NCI-H2029 treated with DMSO at 0.1 percent for 48 hours (cell line): ENCODE measurements at regions not wholly inside any gene's neighbourhood (a gene's known extent, or its start where the extent isn't known, plus 50 kb on each side); places are given as distances from the start of the nearest gene placed in this dataset.

ENCODE experiments used
- DNase-seq: peaks from one replicate; lab custom pipeline; 2025; lab: John Stamatoyannopoulos, UW

- DNase-seq: no peak
Observed at GRCh38 chr15:79186616-79187015, 95.9 kb upstream of the ANKRD34C start.

- no peak for DNase-seq
Observed at GRCh38 chr15:79185199-79185598, 94.6 kb upstream of the RASGRF1 start.

- DNase-seq: peak; percentile 3
Observed at GRCh38 chr15:79184465-79184892, 93.9 kb upstream of the RASGRF1 start.

- DNase-seq: no peak
Observed at GRCh38 chr15:79180318-79180717, 89.7 kb upstream of the RASGRF1 start.

GRCh38 chr15:79179597-79179996 lies 89.0 kb upstream of the RASGRF1 start:
- no peak for DNase-seq

GRCh38 chr15:79179108-79179561 lies 88.6 kb upstream of the RASGRF1 start:
- DNase-seq: no peak

- no peak for DNase-seq
Observed at GRCh38 chr15:79178594-79178993, 88.0 kb upstream of the RASGRF1 start.

GRCh38 chr15:79176151-79176550 lies 85.6 kb upstream of the RASGRF1 start:
- no peak for DNase-seq

GRCh38 chr15:79172801-79173460 lies 82.4 kb upstream of the RASGRF1 start:
- DNase-seq: no peak

- DNase-seq: no peak
Observed at GRCh38 chr15:79172032-79172481, 81.5 kb upstream of the RASGRF1 start.

GRCh38 chr15:79171320-79172031 lies 80.9 kb upstream of the RASGRF1 start:
- DNase-seq: no peak

GRCh38 chr15:79170256-79170664 lies 79.7 kb upstream of the RASGRF1 start:
- DNase-seq: no peak

GRCh38 chr15:79169526-79170133 lies 79.0 kb upstream of the RASGRF1 start:
- no peak for DNase-seq

- DNase-seq: no peak
Observed at GRCh38 chr15:79168922-79169456, 78.4 kb upstream of the RASGRF1 start.

GRCh38 chr15:79167776-79168175 lies 77.2 kb upstream of the RASGRF1 start:
- DNase-seq: no peak

- DNase-seq: no peak
Observed at GRCh38 chr15:79166311-79166955, 75.9 kb upstream of the RASGRF1 start.

GRCh38 chr15:79164465-79164864 lies 73.9 kb upstream of the RASGRF1 start:
- no peak for DNase-seq

- DNase-seq: no peak
Observed at GRCh38 chr15:79164043-79164442, 73.5 kb upstream of the RASGRF1 start.

- no peak for DNase-seq
Observed at GRCh38 chr15:79163395-79163794, 72.8 kb upstream of the RASGRF1 start.

- DNase-seq: no peak
Observed at GRCh38 chr15:79161837-79162508, 71.4 kb upstream of the RASGRF1 start.

- DNase-seq: no peak
Observed at GRCh38 chr15:79160211-79160610, 69.6 kb upstream of the RASGRF1 start.
